Lower lobe of right lung (tissue), 2 donors: ENCODE measurements at regions not wholly inside any gene's neighbourhood (a gene's known extent, or its start where the extent isn't known, plus 50 kb on each side); places are given as distances from the start of the nearest gene placed in this dataset.
"Not testable (repeated sequence)": the region's sequence is repeated elsewhere in the genome, so short reads cannot be mapped to it uniquely, and the experiment has no call there.

Experiments used
- ATAC-seq, 2 donors: fragments of 200-7000 bp; cut with Tn5 transposase; one replicate each; pipeline ENCODE4 v1.9.1; 2020 to 2022; ENCODE audit warnings: mild to moderate bottlenecking in 2 of 2, moderate library complexity in 2 of 2
- DNase-seq: peaks from one replicate; pipeline ENCODE4 v3.0.0-alpha.2; 2020
- H3K27ac ChIP-seq: fragments of 200-600 bp; one replicate; pipeline ENCODE4 v1.8.0; 2022
- H3K27me3 ChIP-seq: fragments of 200-600 bp; one replicate; pipeline ENCODE4 v1.8.0; 2022; ENCODE audit warnings: low read depth
- H3K36me3 ChIP-seq: fragments of 200-600 bp; one replicate; pipeline ENCODE4 v1.8.0; 2022; ENCODE audit warnings: mild to moderate bottlenecking
- H3K4me1 ChIP-seq: fragments of 200-600 bp; one replicate; pipeline ENCODE4 v1.8.0; 2022
- H3K4me3 ChIP-seq: fragments of 200-600 bp; one replicate; pipeline ENCODE4 v1.8.0; 2022; ENCODE audit warnings: mild to moderate bottlenecking
- H3K9me3 ChIP-seq: fragments of 200-600 bp; one replicate; pipeline ENCODE4 v1.8.0; 2022
- intact Hi-C: fragments of 100-400 bp; cut with DNase I; formaldehyde crosslinking; loops from one replicate; pipeline ENCODE4 v1.11.0; 2022
- TF ChIP-seq, protein P1 (sequence below): fragments of 200-600 bp; IDR thresholded peaks from one replicate; pipeline ENCODE4 v1.8.0; 2022; ENCODE audit warnings: antibody characterized with exemption, mild to moderate bottlenecking
- donor health status: DM: no; HTN: yes; CAD: no; lungs with severe emphysema.

DNA sequence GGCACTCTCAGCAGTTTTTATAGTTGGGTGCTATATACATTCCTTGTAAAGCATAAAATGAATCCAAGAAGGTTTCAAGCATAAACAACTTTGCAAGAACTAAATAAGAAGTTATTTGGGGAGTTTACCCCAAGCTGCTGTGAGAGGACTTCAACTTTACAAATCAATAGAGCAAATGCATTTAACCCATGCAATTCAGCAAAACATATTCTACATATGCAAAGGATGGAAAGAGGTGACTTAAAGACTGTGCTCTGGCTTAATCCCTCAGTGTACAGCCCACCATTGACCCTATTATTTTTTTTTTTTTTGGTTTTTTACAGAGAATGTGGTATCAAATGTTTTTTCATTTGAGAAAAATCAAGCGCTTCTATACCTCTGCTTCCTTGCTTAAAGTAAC is 736.5 kb downstream of the CETN3 start:
- no peaks in the 10 kb centered on the region for H3K27me3 ChIP-seq
- no peak for DNase-seq
- intact Hi-C loops = no loop called here
- no peak overlapping the region for H3K27ac ChIP-seq
- TF ChIP-seq, protein P1, sequence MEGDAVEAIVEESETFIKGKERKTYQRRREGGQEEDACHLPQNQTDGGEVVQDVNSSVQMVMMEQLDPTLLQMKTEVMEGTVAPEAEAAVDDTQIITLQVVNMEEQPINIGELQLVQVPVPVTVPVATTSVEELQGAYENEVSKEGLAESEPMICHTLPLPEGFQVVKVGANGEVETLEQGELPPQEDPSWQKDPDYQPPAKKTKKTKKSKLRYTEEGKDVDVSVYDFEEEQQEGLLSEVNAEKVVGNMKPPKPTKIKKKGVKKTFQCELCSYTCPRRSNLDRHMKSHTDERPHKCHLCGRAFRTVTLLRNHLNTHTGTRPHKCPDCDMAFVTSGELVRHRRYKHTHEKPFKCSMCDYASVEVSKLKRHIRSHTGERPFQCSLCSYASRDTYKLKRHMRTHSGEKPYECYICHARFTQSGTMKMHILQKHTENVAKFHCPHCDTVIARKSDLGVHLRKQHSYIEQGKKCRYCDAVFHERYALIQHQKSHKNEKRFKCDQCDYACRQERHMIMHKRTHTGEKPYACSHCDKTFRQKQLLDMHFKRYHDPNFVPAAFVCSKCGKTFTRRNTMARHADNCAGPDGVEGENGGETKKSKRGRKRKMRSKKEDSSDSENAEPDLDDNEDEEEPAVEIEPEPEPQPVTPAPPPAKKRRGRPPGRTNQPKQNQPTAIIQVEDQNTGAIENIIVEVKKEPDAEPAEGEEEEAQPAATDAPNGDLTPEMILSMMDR = no peak
- no peak overlapping the region for H3K4me3 ChIP-seq
- no peaks in the 10 kb centered on the region for H3K4me1 ChIP-seq
- ATAC-seq = no peak
- no peaks in the 10 kb centered on the region for H3K9me3 ChIP-seq
- H3K36me3 ChIP-seq = no peaks in the 10 kb centered on the region

DNA sequence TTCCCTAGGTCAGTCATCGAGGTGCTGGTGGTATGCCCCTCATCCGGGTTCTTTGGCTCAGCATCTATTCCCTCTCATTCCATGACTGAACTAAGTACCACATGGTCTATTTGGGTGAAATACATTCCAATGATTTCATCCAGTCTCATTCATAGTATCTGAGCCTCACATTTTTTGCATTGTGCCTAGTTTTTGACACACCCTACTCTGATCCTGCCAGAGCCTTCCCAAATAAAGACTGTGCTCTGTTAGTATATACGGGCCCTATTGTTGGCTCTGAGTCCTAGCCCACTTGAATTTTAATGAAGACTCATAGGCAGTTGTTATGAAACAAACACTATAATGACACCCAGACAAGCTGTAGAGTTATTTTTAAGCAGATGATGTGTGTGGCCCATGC is 740.7 kb downstream of the CETN3 start:
- Histone ChIP-seq H3K9me3 (peaks cover 4% of the 10 kb centered on the region), H3K27me3 (no peaks in the 10 kb centered on the region), H3K36me3 (no peaks in the 10 kb centered on the region), H3K4me1 (no peaks in the 10 kb centered on the region), H3K27ac (no peak overlapping the region), H3K4me3 (no peak overlapping the region)
- DNase-seq (no peak), ATAC-seq (no peak)
- TF ChIP-seq, protein P1 = no peak
- intact Hi-C loops = no loop called here

DNA sequence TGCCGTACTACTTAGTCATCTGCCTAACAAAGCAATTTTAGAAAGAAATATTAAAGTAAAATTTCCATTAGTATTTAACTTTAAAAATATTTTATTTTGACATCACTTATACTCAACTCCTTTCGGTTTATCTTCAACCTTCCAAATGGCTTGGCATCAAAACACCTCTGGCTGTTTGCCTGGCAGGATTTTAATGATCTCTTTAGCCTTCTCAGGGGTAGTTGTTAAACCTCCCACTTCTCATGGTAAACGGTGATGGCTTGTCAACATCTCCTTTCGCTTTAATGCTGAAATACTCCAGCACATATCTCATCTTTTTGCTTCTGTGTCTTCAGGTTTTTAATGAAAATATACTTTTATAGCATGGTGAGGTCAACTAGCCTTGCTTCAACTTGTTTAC is 747.1 kb downstream of the CETN3 start:
- Histone ChIP-seq H3K36me3 (no peaks in the 10 kb centered on the region), H3K9me3 (peaks cover 4% of the 10 kb centered on the region), H3K4me3 (no peak overlapping the region), H3K27me3 (no peaks in the 10 kb centered on the region), H3K4me1 (no peaks in the 10 kb centered on the region), H3K27ac (no peak overlapping the region)
- DNase-seq = no peak
- intact Hi-C loops = no loop called here
- TF ChIP-seq, protein P1 = no peak
- ATAC-seq = no peak

DNA sequence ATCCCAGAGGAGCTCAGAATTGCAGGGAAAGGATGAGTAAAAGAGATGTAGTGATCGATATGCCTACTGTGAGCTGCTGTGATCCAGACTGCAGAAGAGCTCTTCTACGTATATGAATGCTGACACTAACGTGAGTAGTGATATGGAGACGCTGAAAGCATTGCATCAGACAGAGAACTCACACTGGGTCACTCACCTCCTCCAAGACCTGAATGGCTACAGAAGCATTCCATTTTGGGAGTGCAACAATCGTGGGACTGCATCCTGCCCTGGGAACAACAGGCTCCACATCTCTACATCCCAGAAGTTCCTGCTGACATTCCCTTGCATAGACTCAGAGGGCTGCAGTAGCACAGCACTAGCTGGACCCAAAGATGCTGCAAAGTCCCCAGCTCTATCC is 755.9 kb upstream of the MEF2C start:
- no peaks in the 10 kb centered on the region for H3K9me3 ChIP-seq
- DNase-seq (no peak), ATAC-seq (no peak)
- TF ChIP-seq, protein P1 = no peak
- intact Hi-C loops = no loop called here
- H3K4me3 ChIP-seq = no peak overlapping the region
- H3K36me3 ChIP-seq = no peaks in the 10 kb centered on the region
- no peaks in the 10 kb centered on the region for H3K4me1 ChIP-seq
- no peak overlapping the region for H3K27ac ChIP-seq
- H3K27me3 ChIP-seq = no peaks in the 10 kb centered on the region

DNA sequence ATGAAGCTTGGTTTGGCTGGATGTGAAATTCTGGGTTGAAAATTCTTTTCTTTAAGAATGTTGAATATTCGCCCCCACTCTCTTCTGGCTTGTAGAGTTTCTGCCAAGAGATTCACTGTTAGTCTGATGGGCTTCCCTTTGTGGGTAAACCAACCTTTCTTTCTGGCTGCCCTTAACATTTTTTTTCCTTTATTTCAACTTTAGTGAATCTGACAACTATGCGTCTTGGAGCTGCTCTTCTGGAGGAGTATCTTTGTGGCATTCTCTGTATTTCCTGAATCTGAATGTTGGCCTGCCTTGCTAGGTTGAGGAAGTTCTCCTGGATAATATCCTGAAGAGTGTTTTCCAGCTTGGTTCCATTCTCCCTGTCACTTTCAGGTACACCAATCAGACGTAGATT is 751.2 kb upstream of the MEF2C start:
- H3K4me3 ChIP-seq, H3K4me1 ChIP-seq, ATAC-seq, H3K27ac ChIP-seq, H3K9me3 ChIP-seq, intact Hi-C loops, H3K36me3 ChIP-seq, DNase-seq, H3K27me3 ChIP-seq: not testable (repeated sequence)

DNA sequence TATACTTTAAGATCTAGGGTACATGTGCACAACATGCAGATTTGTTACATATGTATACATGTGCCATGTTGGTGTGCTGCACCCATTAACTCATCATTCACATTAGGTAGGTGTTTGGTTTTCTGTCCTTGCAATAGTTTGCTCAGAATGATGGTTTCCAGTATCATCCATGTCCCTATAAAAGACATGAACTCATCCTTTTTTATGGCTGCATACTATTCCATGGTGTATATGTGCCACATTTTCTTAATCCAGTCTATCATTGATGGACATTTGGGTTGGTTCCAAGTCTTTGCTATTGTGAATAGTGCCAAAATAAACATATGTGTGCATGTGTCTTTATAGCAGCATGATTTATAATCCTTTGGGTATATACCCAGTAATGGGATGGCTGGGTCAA is 747.1 kb upstream of the MEF2C start:
- DNase-seq, ATAC-seq, H3K36me3 ChIP-seq, H3K9me3 ChIP-seq, H3K27me3 ChIP-seq, H3K27ac ChIP-seq, H3K4me3 ChIP-seq, intact Hi-C loops, H3K4me1 ChIP-seq: not testable (repeated sequence)
